HUES64 (cell line): ENCODE measurements at regions not wholly inside any gene's neighbourhood (a gene's known extent, or its start where the extent isn't known, plus 50 kb on each side); places are given as distances from the start of the nearest gene placed in this dataset.
"Not testable (repeated sequence)": the region's sequence is repeated elsewhere in the genome, so short reads cannot be mapped to it uniquely, and the experiment has no call there.

Experiments
- H3K27ac ChIP-seq: 2 replicates; pipeline ENCODE4 v1.7.0; 2013; ENCODE audit warnings: low read depth, low read length, inconsistent platforms
- H3K27me3 ChIP-seq: 2 replicates; pipeline ENCODE4 v1.6.1; 2013; ENCODE audit warnings: mild to moderate bottlenecking, low read length; ENCODE audit not compliant: insufficient read depth
- H3K36me3 ChIP-seq: 2 replicates; pipeline ENCODE4 v1.6.1; 2013; ENCODE audit warnings: mild to moderate bottlenecking, low read length; ENCODE audit not compliant: insufficient read depth
- H3K4me1 ChIP-seq: 2 replicates; pipeline ENCODE4 v1.6.1; 2013; ENCODE audit warnings: mild to moderate bottlenecking, low read length, moderate library complexity; ENCODE audit not compliant: insufficient read depth
- H3K4me3 ChIP-seq: 2 replicates; pipeline ENCODE4 v1.5.1; 2013; ENCODE audit warnings: mild to moderate bottlenecking, low read length, moderate library complexity
- H3K9ac ChIP-seq: 2 replicates; pipeline ENCODE4 v1.6.1; 2013; ENCODE audit warnings: mild to moderate bottlenecking, low read depth, low read length
- H3K9me3 ChIP-seq: 2 replicates; pipeline ENCODE4 v1.6.1; 2013; ENCODE audit warnings: low read depth, low read length; ENCODE audit not compliant: insufficient read depth
- WGBS: fragments of 150-250, 120-280 bp; methylation state at CpG from one replicate; pipeline ENCODE4 v1.1.7; 2013; ENCODE audit warnings: missing lambda C conversion rate; 5-methylcytosine and 5-hydroxymethylcytosine counted together

DNA sequence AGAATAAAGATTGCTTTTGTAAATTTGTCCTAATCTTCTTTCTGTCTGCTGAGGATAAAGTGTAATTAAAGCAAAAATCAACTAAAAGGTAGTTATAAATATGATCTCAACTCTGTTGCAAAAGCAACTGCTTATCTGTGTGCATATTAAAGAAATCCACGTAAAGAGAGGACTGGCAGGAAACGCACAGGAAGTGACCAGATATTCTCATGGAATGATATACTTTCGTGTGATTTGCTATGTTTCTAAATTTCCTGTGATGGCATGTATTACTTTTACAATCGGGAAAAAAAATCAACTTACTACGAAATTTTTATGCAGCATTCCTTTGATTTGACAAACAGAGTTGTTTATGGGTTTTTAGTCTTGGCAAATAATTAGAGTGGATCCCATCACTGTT lies 75.4 kb downstream of the RGS2 start:
- H3K27ac ChIP-seq: no peak overlapping the region
- no peak overlapping the region for H3K4me3 ChIP-seq
- H3K9me3 ChIP-seq: no peaks in the 10 kb centered on the region
- no peak overlapping the region for H3K9ac ChIP-seq
- H3K27me3 ChIP-seq: no peaks in the 10 kb centered on the region
- H3K36me3 ChIP-seq: no peaks in the 10 kb centered on the region
- 95% methylated on average over 5 of the region's 5 CpGs for WGBS
- peaks cover 13% of the 10 kb centered on the region; the same call in 1 of the 2 replicates for H3K4me1 ChIP-seq

DNA sequence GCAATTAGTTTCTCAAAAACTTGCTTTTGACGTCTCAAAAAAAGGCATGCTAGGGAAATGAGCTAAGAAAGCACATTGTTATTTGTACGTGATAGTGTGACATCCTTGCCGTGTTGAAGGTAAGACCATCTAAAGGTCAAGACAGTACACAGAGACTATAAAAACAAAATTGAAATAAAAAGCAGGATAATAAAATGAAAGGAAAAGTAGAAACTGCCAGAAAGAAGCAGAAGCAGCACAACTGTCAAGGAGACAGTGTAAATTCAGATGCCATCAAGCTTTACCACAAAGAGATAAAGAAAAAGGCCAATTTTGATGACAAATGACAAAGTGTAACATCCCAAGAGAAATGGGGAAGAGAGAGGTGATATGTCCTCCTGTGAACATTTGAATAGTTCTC lies 76.5 kb downstream of the RGS2 start:
- not testable (repeated sequence) for H3K4me3 ChIP-seq, H3K27ac ChIP-seq, H3K9me3 ChIP-seq, H3K27me3 ChIP-seq, H3K9ac ChIP-seq, H3K36me3 ChIP-seq
- WGBS: 94% methylated on average over 3 of the region's 3 CpGs
- H3K4me1 ChIP-seq: peaks cover 13% of the 10 kb centered on the region; the same call in 1 of the 2 replicates

DNA sequence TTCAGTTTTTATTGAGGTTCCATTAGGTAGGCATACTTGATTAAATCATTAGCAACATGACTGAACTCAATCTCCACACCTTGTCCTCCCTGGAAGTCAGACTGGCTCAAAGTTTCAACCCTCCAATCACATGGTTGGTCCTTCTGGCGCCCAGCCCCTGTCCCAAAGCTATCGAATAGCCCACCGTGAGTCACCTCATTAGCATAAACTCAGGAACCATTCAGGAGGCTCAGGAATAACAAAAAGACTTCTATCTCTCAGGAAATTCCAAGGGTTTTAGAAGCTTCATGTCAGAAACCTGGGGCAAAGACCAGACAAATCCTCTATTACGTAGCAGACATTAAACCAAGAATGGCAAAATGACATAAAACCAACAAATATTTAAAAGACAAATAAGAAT lies 78.6 kb downstream of the RGS2 start:
- Histone ChIP-seq H3K4me3 (no peak overlapping the region), H3K36me3 (no peaks in the 10 kb centered on the region), H3K27ac (peak overlapping the region; percentile 60; the same call in 1 of the 2 replicates), H3K4me1 (peaks cover 13% of the 10 kb centered on the region; the same call in 1 of the 2 replicates), H3K9me3 (peaks cover 12% of the 10 kb centered on the region; the same call in 1 of the 2 replicates), H3K27me3 (no peaks in the 10 kb centered on the region), H3K9ac (no peak overlapping the region)
- WGBS: 37% methylated on average over 4 of the region's 4 CpGs

DNA sequence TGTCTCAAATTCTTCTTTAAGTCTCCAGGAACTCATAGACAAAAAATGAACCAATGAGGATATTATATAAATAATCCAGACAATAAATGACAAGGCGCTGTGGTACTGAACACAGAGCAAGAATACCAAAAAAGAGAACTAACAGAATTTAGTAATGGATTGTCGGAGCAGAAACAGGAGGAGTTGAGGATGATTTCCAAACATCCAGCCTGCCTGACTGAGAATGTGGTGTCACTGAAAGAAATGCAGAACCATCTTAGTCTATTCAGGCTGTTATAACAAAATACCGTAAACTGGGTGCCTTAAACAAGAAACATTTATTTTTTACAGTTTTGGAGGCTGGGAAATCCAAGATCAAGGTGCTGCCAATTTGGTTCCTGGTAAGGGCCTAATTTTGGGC lies 79.7 kb downstream of the RGS2 start:
- Histone ChIP-seq H3K9ac (no peak overlapping the region), H3K4me3 (no peak overlapping the region), H3K27ac (no peak overlapping the region), H3K27me3 (no peaks in the 10 kb centered on the region), H3K4me1 (peaks cover 13% of the 10 kb centered on the region; the same call in 1 of the 2 replicates), H3K9me3 (peaks cover 12% of the 10 kb centered on the region; the same call in 1 of the 2 replicates), H3K36me3 (no peaks in the 10 kb centered on the region)
- WGBS: 61% methylated on average over 3 of the region's 3 CpGs

DNA sequence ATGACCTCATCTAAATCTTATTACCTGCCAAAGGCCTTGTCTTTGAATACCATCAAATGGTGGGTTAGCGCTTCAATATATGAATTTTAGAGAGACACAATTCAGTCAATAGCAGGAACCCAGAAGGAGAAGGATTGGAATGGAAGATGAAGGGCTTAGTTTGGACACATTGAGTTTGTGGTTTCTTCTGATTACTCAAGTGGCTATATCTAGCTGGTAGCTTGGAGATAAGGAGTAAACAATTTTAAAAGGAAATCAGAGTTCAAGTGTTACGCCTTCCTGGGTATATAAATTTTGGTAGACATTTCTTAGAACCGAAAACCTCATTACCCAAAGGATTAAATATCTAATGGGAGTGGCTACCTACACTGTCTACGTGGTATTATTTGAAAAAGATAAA lies 80.2 kb downstream of the RGS2 start:
- H3K9ac ChIP-seq: no peak overlapping the region
- WGBS: 97% methylated on average over 2 of the region's 4 CpGs
- H3K27me3 ChIP-seq: no peaks in the 10 kb centered on the region
- H3K9me3 ChIP-seq: peaks cover 12% of the 10 kb centered on the region; the same call in 1 of the 2 replicates
- peaks cover 13% of the 10 kb centered on the region; the same call in 1 of the 2 replicates for H3K4me1 ChIP-seq
- no peak overlapping the region for H3K4me3 ChIP-seq
- H3K36me3 ChIP-seq: no peaks in the 10 kb centered on the region
- no peak overlapping the region for H3K27ac ChIP-seq

DNA sequence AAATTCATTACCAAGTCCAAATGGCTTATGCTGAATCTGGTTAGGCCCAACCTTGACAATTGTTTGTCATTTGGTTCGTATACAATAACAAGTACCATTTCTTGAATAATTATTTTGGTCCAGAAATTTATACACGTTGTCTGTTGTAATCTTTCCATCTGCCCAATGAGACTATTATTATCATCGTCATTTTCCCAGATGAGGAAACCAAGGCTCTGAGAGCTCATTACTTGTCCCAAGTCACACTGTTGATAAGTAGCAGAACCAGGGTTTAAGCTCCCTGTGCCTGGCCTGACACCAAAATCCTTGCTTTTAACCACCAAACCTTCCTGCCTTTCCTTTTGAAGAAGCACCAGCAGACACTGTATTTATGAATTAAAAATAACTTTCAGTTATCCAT lies 81.3 kb downstream of the RGS2 start:
- WGBS: 95% methylated on average over 3 of the region's 3 CpGs
- H3K4me3 ChIP-seq: no peak overlapping the region
- no peak overlapping the region for H3K27ac ChIP-seq

DNA sequence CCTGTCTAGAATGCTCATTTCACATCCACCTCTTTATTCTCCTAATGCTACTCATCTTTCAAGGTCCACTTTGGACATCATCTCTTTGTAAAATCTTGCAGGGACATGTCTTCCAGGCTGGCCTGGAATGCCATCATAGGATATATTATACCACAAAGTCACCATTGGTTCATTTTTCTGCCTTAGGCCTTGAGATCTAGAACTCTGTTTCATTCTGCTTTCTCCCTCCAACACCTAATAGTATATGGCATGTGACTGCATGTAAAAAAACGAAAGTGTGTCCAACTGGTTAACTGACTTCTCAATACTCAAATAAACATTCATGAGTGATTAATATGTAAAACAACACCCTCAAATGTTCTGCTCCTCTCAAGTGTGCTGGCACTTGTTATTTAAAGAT lies 84.1 kb downstream of the RGS2 start:
- Histone ChIP-seq H3K9me3 (peaks cover 12% of the 10 kb centered on the region; the same call in 1 of the 2 replicates), H3K36me3 (no peaks in the 10 kb centered on the region), H3K4me1 (peaks cover 3% of the 10 kb centered on the region; the same call in 1 of the 2 replicates), H3K27ac (no peak overlapping the region), H3K9ac (no peak overlapping the region), H3K27me3 (no peaks in the 10 kb centered on the region), H3K4me3 (no peak overlapping the region)
- WGBS: no CpG with 5 or more reads among the region's 1 CpG

More for the DNA sequence above, 81.3 kb downstream of the RGS2 start:
- H3K9ac ChIP-seq: no peak overlapping the region
- H3K36me3 ChIP-seq: no peaks in the 10 kb centered on the region
- H3K27me3 ChIP-seq: no peaks in the 10 kb centered on the region
- H3K4me1 ChIP-seq: peaks cover 13% of the 10 kb centered on the region; the same call in 1 of the 2 replicates
- H3K9me3 ChIP-seq: peaks cover 12% of the 10 kb centered on the region; the same call in 1 of the 2 replicates

DNA sequence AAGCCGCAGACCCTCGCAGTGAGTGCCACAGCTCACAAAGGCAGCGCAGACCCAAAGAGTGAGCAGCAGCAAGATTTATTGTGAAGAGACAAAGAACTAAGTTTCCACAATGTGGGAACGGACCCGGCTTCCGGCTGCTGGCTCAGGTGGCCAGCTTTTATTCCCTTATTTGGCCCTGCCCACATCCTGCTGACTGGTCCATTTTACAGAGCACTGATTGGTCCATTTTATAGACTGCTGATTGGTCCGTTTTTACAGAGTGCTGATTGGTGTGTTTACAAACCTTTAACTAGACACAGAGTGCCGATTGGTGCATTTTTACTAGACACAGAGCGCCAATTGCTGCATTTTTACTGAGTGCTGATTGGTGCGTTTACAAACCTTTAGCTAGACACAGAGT lies 86.6 kb downstream of the RGS2 start:
- not testable (repeated sequence) for H3K4me3 ChIP-seq, H3K27ac ChIP-seq, H3K9me3 ChIP-seq, H3K27me3 ChIP-seq, H3K36me3 ChIP-seq, H3K9ac ChIP-seq, H3K4me1 ChIP-seq
- WGBS: 92% methylated on average over 10 of the region's 10 CpGs

DNA sequence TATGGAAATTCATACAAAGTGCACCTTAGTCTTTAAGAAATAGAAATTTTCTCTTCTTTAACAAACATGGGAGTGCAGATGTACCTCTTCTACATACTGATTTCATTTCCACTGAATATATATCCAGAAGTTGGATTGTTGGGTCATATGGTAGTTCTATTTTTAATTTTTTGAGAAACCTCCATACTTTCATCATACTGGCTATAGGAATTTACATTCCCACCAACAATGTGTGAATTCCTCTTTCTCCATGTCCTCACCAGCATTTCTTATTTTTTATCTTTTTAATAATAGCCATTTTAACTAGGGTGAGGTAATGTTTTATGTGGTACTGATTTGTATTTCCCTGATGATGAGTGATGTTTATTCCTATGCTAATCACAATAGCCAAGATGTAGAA lies 87.5 kb downstream of the RGS2 start:
- no peak overlapping the region for H3K9ac ChIP-seq

DNA sequence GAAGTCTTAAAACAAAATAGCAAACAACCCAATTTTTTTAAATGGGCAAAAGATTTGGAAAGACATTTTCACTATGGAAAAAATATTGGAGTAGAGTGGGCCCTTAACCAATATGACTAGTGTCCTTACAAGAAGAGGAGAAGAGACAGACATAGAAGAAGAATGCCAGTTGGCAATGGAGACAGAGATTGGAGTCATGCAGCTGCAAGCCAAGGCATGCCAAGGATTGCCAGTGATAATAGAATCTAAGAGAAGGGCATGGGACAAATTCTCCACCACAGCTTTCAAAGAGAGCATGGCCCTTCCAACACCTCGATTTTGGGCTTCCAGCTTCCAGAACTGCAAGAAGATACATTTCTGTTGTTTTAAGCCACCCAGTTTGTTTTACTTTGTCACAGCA lies 92.7 kb downstream of the RGS2 start:
- Histone ChIP-seq H3K9me3 (no peaks in the 10 kb centered on the region), H3K4me1 (no peaks in the 10 kb centered on the region), H3K36me3 (no peaks in the 10 kb centered on the region), H3K4me3 (no peak overlapping the region), H3K27ac (no peak overlapping the region), H3K27me3 (no peaks in the 10 kb centered on the region), H3K9ac (no peak overlapping the region)
- 100% methylated on average over 1 of the region's 1 CpG for WGBS

More for the DNA sequence above, 87.5 kb downstream of the RGS2 start:
- H3K27me3 ChIP-seq: no peaks in the 10 kb centered on the region
- H3K27ac ChIP-seq: no peak overlapping the region
- no peaks in the 10 kb centered on the region for H3K9me3 ChIP-seq
- H3K4me1 ChIP-seq: no peaks in the 10 kb centered on the region
- H3K4me3 ChIP-seq: no peak overlapping the region
- no peaks in the 10 kb centered on the region for H3K36me3 ChIP-seq

DNA sequence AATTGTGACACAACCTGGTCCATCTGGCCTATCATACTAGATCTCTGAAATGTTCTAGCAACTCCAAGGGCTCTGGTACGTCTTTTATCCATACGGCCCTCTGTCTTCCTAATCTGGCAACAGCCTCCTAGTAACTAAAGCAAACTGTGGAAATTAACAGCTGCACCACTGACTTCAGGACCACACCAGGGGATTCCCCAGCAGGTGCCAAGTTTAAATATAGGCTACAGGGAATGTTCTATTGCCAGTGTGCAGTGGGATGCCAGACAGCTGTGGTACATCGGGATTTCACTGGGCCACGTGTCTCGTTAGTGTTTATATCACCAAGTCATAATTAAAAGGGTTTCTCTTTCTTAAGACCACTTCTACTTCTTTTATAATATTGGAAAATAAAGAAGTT lies 94.3 kb downstream of the RGS2 start:
- H3K27me3 ChIP-seq: no peaks in the 10 kb centered on the region
- H3K9ac ChIP-seq: no peak overlapping the region
- no peak overlapping the region for H3K4me3 ChIP-seq
- no peak overlapping the region for H3K27ac ChIP-seq
- 95% methylated on average over 5 of the region's 5 CpGs for WGBS
- H3K9me3 ChIP-seq: no peaks in the 10 kb centered on the region
- no peaks in the 10 kb centered on the region for H3K4me1 ChIP-seq
- H3K36me3 ChIP-seq: no peaks in the 10 kb centered on the region

DNA sequence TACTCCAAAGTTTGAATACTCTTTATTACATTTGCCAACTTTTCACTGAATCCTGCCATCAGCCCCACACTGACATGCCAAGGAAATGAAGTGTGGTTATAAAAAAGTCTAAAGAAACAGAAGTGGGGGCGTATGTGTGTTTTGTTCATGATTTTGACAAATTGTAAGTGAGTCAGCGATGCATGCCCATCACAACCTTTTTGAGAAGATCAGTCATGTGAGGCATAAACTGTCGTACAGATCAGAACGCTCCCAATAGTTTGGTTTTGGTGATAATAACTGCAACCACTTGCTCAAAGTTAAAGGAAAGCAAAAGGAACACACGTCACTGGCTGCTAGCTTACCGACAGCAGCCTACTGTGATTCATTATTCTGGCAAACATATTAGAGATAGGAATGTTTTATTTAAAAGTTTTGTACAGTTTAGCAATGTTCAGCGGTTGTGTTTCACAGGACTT lies 95.6 kb downstream of the RGS2 start:
- Histone ChIP-seq H3K27ac (no peak overlapping the region), H3K9ac (no peak overlapping the region), H3K4me3 (no peak overlapping the region), H3K27me3 (no peaks in the 10 kb centered on the region), H3K36me3 (no peaks in the 10 kb centered on the region), H3K4me1 (no peaks in the 10 kb centered on the region), H3K9me3 (no peaks in the 10 kb centered on the region)
- WGBS: 95% methylated on average over 7 of the region's 7 CpGs
